Kidney tubule cell (primary cell): ENCODE measurements at regions not wholly inside any gene's neighbourhood (a gene's known extent, or its start where the extent isn't known, plus 50 kb on each side); places are given as distances from the start of the nearest gene placed in this dataset.

ENCODE experiments used
- DNase-seq: peaks from one replicate; pipeline ENCODE4 v3.0.0-alpha.2; 2018; ENCODE audit warnings: low spot score

- no peak for DNase-seq
These were observed 186.2 kb upstream of the PMEPA1 start for GRCh38 chr20:57896017-57896416.

GRCh38 chr20:57895161-57895855, 185.5 kb upstream of the PMEPA1 start:
- no peak for DNase-seq

DNA sequence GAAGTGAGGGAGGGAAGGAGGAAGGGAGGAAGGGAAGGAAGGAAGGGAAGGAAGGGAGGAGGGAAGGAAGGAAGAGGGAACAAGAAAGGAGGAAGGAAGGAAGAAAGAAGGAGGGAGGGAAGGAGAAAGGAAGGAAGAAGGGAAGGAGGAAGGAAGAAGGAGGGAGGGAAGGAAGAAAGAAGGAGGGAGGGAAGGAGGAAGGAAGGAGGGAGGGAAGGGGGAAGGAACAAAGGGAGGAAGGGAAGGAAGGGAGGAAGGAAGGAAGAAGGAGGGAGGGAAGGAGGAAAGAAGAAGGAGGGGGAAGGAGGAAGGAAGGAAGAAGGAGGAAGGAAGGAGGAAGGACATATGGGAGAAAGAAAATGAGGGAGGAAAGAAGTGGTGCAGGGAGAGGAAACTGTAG, 184.7 kb upstream of the PMEPA1 start:
- no peak for DNase-seq

GRCh38 chr20:57894096-57894495, 184.3 kb upstream of the PMEPA1 start:
- no peak for DNase-seq

DNA sequence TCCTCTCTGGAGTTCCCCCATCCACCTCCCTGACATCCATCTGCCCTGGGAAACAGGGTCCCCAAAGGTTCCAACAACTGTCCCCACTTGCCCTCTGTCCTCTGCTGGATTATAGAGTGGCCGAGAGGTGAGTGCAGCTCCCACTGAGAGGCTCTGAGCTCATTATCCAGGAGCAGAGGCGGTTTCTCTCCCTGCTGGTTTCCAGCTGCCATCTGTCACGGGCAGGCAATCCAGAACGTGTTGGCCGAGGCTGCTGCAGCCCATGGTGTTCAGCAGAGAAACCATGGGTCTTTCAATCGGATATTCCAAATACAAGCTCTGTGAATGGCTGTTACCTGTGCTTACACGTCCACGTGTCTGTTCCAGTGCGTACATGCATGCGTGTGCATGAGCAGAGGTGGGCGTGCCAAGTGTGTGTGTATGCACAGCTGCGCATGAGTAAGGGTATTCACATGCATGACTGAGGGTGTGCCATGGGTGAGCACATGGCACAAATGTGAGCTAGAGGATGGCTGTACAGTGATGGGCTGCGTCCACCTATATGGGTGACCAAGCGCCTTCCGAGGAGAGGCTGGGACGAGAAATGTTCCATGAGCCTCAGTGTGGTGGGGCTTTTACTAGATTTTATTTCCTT, 183.7 kb upstream of the PMEPA1 start:
- no peak for DNase-seq

GRCh38 chr20:57892471-57892870, 182.7 kb upstream of the PMEPA1 start:
- DNase-seq = no peak

DNA sequence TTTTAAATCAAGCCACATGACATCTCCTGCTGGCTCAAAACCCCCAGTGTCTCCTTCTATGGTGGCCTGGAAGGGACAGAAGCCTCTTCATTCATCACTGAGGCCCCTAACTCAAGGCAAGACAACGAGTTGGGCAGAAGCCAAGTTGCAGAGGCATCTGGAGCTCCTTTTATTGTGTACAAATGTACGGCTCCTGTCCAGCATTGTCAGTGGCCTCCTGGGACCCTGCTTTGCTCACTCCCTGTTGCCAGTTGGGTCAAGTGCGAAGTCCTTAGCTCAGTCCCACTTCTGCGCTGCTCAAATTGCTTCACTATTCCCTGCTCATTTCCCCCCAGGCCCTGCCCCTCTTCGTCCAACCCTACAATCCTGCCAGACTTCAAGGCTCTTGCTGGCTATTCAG, 181.2 kb upstream of the PMEPA1 start:
- no peak for DNase-seq

DNA sequence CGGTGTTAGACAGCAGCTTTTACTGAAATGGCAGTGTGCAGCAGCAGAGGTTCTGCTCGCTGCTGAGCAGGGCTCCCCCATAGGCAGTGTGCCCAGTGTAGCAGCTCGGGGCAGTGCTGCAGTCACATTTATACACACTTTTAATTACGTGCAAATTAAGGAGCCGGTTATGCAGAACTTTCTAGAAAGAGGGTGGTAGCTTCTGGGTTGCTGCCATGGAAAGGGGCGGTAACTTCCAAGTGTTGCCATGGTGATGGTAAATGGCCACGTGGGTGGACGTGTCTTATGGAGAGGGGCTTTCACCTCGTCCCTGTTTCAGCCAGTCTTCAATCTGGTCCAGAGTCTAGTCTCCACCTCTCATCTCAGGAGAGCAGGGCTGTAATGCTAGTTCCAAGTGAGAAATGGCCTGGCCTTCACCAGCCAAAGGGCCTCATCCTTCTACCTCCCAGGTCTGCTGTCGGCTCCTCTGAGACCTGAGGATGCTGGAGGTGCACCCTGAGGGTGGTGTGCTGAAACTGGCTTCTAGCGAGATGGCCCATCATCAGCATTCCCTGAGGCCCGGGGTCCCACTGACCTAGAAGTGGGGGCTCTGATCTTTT, 180.5 kb upstream of the PMEPA1 start:
- no peak for DNase-seq

DNA sequence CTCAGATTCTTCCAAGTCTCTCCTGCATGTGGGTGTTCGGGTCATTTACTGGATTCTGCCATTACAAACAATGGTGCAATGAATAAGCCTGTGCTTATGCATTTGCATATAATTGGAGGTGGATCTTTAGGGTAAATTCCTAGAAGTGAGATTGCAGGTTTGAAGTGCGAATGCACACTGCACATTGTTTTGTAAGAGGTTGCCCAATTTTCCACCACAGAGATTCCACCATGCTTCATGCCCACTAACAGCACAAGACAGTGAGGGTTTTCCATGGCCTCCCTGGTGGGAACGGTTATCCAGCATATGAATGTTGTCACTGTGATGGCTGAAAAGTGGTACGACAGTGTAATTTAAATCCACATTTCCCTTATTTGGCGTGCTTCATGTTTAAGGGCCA, 178.8 kb upstream of the PMEPA1 start:
- DNase-seq = no peak

GRCh38 chr20:57884956-57885355, 175.1 kb upstream of the PMEPA1 start:
- DNase-seq = no peak

GRCh38 chr20:57883761-57884160, 173.9 kb upstream of the PMEPA1 start:
- no peak for DNase-seq

DNA sequence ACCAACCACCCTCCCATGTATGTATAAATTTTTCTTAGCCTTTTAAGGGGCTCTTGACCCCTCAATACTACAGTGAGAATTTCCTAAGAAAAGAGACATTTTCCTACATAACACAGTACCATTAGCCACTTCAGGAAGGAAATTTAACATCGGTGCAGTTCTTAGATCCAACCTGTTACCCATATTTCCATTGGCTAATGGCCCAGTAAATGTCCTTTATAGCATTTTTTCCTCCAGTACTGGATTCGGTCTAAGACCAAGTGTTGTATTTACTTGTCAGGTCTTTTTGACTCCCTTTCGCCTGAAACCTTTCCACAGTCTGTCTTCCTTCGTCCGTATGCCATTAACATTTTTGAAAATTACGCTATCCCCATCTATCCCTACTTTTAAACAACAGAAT, 173.4 kb upstream of the PMEPA1 start:
- no peak for DNase-seq

- DNase-seq = peak; percentile 11
These were observed 172.8 kb upstream of the PMEPA1 start for GRCh38 chr20:57882451-57883161.

- DNase-seq = no peak
These were observed 171.9 kb upstream of the PMEPA1 start for GRCh38 chr20:57881466-57882385.

DNA sequence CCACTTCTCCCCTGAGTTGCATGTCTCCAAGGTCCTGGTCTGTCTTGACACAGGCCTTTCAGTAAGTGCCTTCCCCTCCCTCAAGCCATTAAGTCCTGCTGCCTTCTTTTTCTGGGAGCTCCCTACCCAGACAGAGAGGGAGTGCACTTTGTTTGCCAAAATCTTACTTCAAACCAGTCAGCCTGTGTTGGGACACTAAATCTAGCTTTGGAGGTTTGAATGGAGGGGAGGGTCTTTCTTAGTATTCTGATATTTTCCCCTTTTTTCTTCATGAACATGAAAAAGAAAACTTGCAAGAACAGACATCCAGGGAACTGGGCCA, 170.7 kb upstream of the PMEPA1 start:
- DNase-seq = no peak

DNA sequence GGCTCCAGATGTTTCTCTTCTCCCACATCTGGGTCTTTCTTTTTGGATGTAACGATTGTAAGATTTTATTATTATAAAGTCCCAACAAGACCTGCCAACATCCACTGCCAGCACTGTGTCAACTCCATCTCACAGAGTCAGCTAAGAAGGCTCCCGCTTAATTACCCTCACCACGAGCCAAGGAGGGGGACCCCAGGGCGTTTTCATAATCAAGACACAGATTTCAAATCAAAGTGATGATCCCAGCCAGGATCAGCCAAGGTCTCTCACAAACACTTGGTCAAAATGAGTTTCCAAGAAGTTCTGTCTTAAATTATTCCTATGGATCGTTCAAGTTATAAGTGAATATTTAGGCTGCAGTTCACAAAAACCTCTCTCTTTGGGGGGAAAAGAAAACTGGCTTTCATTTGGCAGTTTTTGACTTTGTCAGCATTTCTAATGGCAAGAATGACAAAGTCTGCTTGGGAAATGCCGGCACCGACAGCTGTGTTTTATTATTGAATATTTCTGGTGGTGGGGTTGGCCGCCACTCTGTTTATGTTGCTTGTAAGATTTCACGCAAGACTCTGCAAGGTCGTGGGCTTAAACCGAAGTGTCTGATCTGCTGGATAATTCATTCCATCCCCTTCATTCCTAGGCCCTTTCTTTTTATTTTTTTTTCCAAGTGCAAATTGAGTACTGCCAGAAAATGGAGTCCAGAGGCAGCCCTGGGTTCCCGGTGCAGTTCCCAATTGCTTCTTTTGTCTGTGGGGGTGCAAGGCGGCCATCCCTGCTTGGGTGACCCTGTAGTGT, 170.2 kb upstream of the PMEPA1 start:
- DNase-seq = no peak

DNA sequence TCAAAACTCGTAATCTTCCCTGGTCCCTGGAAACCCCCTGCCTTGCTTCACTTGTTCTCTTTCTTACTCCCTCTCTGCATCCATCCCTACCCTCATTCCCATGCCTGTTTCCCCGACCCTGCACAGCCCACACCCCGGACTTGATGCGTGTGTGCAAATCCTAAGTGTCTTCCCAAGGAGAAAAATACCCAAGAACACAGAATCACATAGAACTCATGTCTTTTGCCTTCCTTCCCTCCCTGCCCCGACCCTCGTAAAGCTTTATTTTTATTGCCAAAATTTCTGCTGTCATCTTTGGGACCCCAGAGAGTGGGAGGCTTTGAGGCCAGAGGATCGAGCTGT, 169.6 kb upstream of the PMEPA1 start:
- DNase-seq = no peak

- no peak for DNase-seq
These were observed 169.1 kb upstream of the PMEPA1 start for GRCh38 chr20:57878786-57879424.

DNA sequence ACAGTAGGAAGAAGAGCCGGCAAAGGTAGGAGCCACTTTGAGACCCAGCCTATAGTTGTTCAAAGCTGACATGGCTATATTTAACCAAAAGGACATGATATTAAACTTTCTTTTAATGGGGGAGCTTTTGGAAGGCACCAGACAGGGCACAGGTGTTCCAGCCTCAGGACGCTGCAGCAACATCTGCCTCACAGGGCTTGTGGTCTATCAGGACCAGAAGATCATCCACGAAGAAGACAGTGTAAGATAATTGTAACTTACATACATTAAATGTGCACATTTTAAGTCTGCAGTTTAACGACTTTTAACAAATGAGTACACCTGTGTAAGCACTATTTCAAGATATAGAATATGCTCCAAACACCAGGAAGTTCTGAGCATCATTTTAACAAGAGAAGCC, 168.2 kb upstream of the PMEPA1 start:
- no peak for DNase-seq

DNA sequence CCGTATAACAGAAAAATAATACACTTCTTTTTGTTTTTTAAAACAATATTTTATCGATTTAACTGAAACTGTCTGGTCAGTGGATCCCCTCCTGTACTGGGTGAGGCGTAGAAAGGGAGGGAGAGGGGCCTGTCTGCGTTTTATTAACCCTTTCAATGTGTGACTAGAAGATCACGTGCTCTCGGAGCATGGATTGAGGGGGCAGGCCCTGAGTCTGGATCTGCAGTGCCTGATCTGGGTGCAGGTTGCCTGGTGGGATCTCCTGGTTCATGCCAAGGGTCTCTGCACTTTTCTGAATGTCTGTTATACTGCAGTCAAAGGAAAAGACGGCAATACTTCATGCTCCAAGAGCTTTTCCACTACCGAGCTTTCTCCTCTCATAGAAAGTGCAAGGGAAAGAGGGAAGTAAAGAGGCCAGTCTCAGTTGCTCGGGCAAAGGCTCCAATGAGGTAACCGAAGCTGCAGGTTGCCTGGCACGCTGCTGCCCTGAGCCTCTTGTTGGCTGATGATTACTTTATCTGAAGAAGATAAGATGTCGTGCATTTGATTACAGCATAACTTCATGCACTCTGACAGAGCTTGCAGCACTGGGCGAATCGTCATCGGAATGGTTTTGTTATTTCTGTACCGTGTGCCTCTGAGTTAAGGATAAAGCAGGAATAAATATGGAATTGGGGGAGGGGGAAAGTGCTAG, 167.5 kb upstream of the PMEPA1 start:
- DNase-seq = no peak
